GM23248 (cell line): ENCODE measurements at regions not wholly inside any gene's neighbourhood (a gene's known extent, or its start where the extent isn't known, plus 50 kb on each side); places are given as distances from the start of the nearest gene placed in this dataset.

Experiments
- DNase-seq: peaks from one replicate; pipeline ENCODE4 v3.0.0-alpha.2; 2015
- H2AFZ ChIP-seq: fragments of 200-600 bp; sonication (generic); 2 replicates; pipeline ENCODE4 v1.6.1; 2016; ENCODE audit warnings: antibody characterized with exemption
- H3F3A ChIP-seq: fragments of 200-600 bp; sonication (generic); 2 replicates; pipeline ENCODE4 v1.6.1; 2016; ENCODE audit warnings: mild to moderate bottlenecking, antibody characterized with exemption, mixed run types; ENCODE audit not compliant: insufficient read depth
- H3K27ac ChIP-seq: fragments of 200-600 bp; sonication (generic); 2 replicates; pipeline ENCODE4 v1.5.1; 2016; ENCODE audit warnings: mild to moderate bottlenecking
- H3K27me3 ChIP-seq: fragments of 200-600 bp; sonication (generic); replicated peaks from 2 replicates; pipeline ENCODE4 v1.6.1; 2016; ENCODE audit warnings: mild to moderate bottlenecking; ENCODE audit not compliant: insufficient read depth
- H3K36me3 ChIP-seq: fragments of 200-600 bp; sonication (generic); 2 replicates; pipeline ENCODE4 v1.6.1; 2016; ENCODE audit warnings: low read depth, mild to moderate bottlenecking
- H3K4me1 ChIP-seq: fragments of 200-600 bp; sonication (generic); 2 replicates; pipeline ENCODE4 v1.6.1; 2016; ENCODE audit warnings: mild to moderate bottlenecking; ENCODE audit not compliant: insufficient read depth
- H3K4me2 ChIP-seq: fragments of 200-600 bp; sonication (generic); one replicate; pipeline ENCODE4 v1.6.1; 2016; ENCODE audit warnings: mild to moderate bottlenecking; ENCODE audit not compliant: unreplicated experiment
- H3K4me3 ChIP-seq: fragments of 200-600 bp; sonication (generic); 2 replicates; pipeline ENCODE4 v1.5.1; 2016; ENCODE audit warnings: mild to moderate bottlenecking
- H3K79me2 ChIP-seq: fragments of 200-600 bp; sonication (generic); 2 replicates; pipeline ENCODE4 v1.6.1; 2016; ENCODE audit warnings: mild to moderate bottlenecking; ENCODE audit not compliant: insufficient read depth
- H3K9ac ChIP-seq: fragments of 200-600 bp; sonication (generic); 2 replicates; pipeline ENCODE4 v1.6.1; 2016; ENCODE audit warnings: mild to moderate bottlenecking
- H3K9me2 ChIP-seq: fragments of 200-600 bp; sonication (generic); 2 replicates; pipeline ENCODE4 v1.6.1; 2016; ENCODE audit warnings: mixed run types, mild to moderate bottlenecking, moderate library complexity; ENCODE audit not compliant: insufficient read depth
- H3K9me3 ChIP-seq: fragments of 200-600 bp; sonication (generic); one replicate; pipeline ENCODE4 v1.6.1; 2017; ENCODE audit warnings: low read depth
- H4K20me1 ChIP-seq: fragments of 200-600 bp; sonication (generic); 2 replicates; pipeline ENCODE4 v1.6.0; 2016; ENCODE audit not compliant: insufficient read depth
- EZH2 ChIP-seq: fragments of 200-600 bp; sonication (generic); IDR thresholded peaks from 2 replicates; pipeline ENCODE4 v1.6.1; 2018; ENCODE audit warnings: antibody characterized with exemption, mild to moderate bottlenecking; ENCODE audit not compliant: insufficient read depth, poor library complexity, severe bottlenecking
- EZH2phosphoT487 ChIP-seq: fragments of 200-600 bp; sonication (generic); IDR thresholded peaks from 2 replicates; pipeline ENCODE4 v1.6.1; 2018; ENCODE audit warnings: antibody characterized with exemption, moderate library complexity, mild to moderate bottlenecking, low read depth; ENCODE audit not compliant: insufficient read depth
- WGBS, 2 experiments: methylation state at CpG; one replicate each; pipeline ENCODE4 v1.1.6; 2015 to 2017; ENCODE audit warnings: low lambda C conversion rate in 2 of 2, low coverage in 1 of 2; ENCODE audit errors: missing lambda C conversion rate in 2 of 2; 5-methylcytosine and 5-hydroxymethylcytosine counted together
- in situ Hi-C: fragments of 300-500 bp; cut with MboI; formaldehyde crosslinking; loops from 2 replicates; pipeline ENCODE4 v1.15.0; 2020

- H3F3A ChIP-seq: no peaks in the 10 kb centered on the region
- no peak overlapping the region for H3K27ac ChIP-seq
- peaks cover 34% of the 10 kb centered on the region for H3K27me3 ChIP-seq
- H3K9ac ChIP-seq: no peak overlapping the region
- WGBS, 2 experiments: 21 to 23% methylated on average over 2 of the region's 2 CpGs
- no peaks in the 10 kb centered on the region for H3K4me1 ChIP-seq
- H3K4me3 ChIP-seq: no peak overlapping the region
- H3K79me2 ChIP-seq: no peaks in the 10 kb centered on the region
- no peaks in the 10 kb centered on the region for H3K36me3 ChIP-seq
- H3K4me2 ChIP-seq: no peak overlapping the region
- no peaks in the 10 kb centered on the region for H3K9me3 ChIP-seq
- in situ Hi-C loops: no loop called here
- DNase-seq: no peak
- H4K20me1 ChIP-seq: no peaks in the 10 kb centered on the region
- H3K9me2 ChIP-seq: no peaks in the 10 kb centered on the region
- TF ChIP-seq EZH2: no peak
- no peak for TF ChIP-seq EZH2phosphoT487
- no peak overlapping the region for H2AFZ ChIP-seq
These were observed 89.6 kb upstream of the TOX2 start for GRCh38 chr20:43825051-43825402.

DNA sequence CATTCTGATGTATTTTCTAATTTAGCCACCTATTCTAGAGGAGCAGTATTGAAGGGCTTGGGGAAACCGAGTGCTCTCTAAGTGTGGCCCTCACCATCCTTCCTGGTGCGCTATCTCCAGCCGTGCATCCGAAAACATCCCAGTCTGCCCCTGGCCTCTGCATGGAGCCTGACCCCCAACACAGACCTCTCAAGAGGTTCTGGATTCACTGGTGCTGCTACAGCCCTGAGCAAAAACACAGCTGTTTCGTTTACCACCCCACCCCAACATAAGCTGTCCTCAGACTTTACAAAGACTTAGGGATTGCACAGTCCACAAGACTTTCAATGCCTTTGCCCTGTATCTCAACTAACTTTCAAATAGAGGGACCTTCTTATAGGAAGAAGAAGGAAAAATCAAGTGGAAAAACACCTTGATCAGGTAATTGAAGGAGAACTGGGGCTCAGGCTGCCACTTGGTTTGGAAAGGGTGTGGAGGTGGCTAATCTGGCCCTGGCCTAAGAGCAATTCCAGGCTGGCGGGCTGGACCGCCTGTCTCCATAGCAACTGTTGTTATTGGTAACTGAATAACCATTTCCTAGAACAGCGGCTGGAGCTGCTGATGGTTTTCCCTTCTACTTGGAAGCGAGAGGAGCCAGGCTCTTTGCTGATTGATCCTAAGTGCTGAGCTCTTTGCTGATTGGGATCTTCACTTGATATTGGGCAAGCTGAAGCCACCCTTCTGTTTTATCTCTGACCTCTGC is 90.2 kb upstream of the TOX2 start:
- in situ Hi-C loops: no loop called here

GRCh38 chr20:43821795-43822194 is 92.9 kb upstream of the TOX2 start:
- Histone ChIP-seq H3K9ac (no peak overlapping the region), H4K20me1 (no peaks in the 10 kb centered on the region), H3F3A (no peaks in the 10 kb centered on the region), H3K4me2 (no peak overlapping the region), H3K27me3 (peaks cover 33% of the 10 kb centered on the region), H3K4me1 (no peaks in the 10 kb centered on the region), H2AFZ (no peak overlapping the region), H3K27ac (no peak overlapping the region), H3K9me2 (no peaks in the 10 kb centered on the region), H3K36me3 (no peaks in the 10 kb centered on the region), H3K4me3 (no peak overlapping the region), H3K9me3 (no peaks in the 10 kb centered on the region), H3K79me2 (no peaks in the 10 kb centered on the region)
- in situ Hi-C loops: no loop called here
- DNase-seq: no peak
- WGBS, 2 experiments: 45 to 57% methylated on average over 3 of the region's 3 CpGs
- no peak for TF ChIP-seq EZH2
- no peak for TF ChIP-seq EZH2phosphoT487

More for the DNA sequence above, 90.2 kb upstream of the TOX2 start:
- WGBS, 2 experiments: 46 to 47% methylated on average over 9 of the region's 9 CpGs
- DNase-seq: peak; percentile 39
- Histone ChIP-seq H3K4me2 (no peak overlapping the region), H3K4me3 (no peak overlapping the region), H3K9ac (no peak overlapping the region), H3K27ac (no peak overlapping the region), H3K79me2 (no peaks in the 10 kb centered on the region), H2AFZ (no peak overlapping the region), H4K20me1 (no peaks in the 10 kb centered on the region), H3K36me3 (no peaks in the 10 kb centered on the region), H3K9me2 (no peaks in the 10 kb centered on the region), H3F3A (no peaks in the 10 kb centered on the region), H3K27me3 (peaks cover 34% of the 10 kb centered on the region), H3K4me1 (no peaks in the 10 kb centered on the region), H3K9me3 (no peaks in the 10 kb centered on the region)
- TF ChIP-seq EZH2 (no peak), EZH2phosphoT487 (no peak)

GRCh38 chr20:43820731-43821330 is 93.8 kb upstream of the TOX2 start:
- H3K4me2 ChIP-seq: no peak overlapping the region
- no peak overlapping the region for H3K27ac ChIP-seq
- H3K79me2 ChIP-seq: no peaks in the 10 kb centered on the region
- TF ChIP-seq EZH2phosphoT487: no peak
- TF ChIP-seq EZH2: no peak
- no peak overlapping the region for H2AFZ ChIP-seq
- no peaks in the 10 kb centered on the region for H4K20me1 ChIP-seq
- in situ Hi-C loops: no loop called here
- no peak for DNase-seq
- 76 to 79% methylated on average over 7 of the region's 7 CpGs for WGBS, 2 experiments
- peaks cover 24% of the 10 kb centered on the region for H3K27me3 ChIP-seq
- H3K9me3 ChIP-seq: no peaks in the 10 kb centered on the region
- no peaks in the 10 kb centered on the region for H3K4me1 ChIP-seq
- H3F3A ChIP-seq: no peaks in the 10 kb centered on the region
- no peaks in the 10 kb centered on the region for H3K9me2 ChIP-seq
- no peak overlapping the region for H3K9ac ChIP-seq
- no peak overlapping the region for H3K4me3 ChIP-seq
- no peaks in the 10 kb centered on the region for H3K36me3 ChIP-seq
